Esophagus muscularis mucosa (tissue), 4 donors: ENCODE measurements at regions not wholly inside any gene's neighbourhood (a gene's known extent, or its start where the extent isn't known, plus 50 kb on each side); places are given as distances from the start of the nearest gene placed in this dataset.

Source experiments
- DNase-seq: peaks from one replicate; pipeline ENCODE4 v3.0.0-alpha.2; 2017; ENCODE audit errors: extremely low spot score
- H3K27ac ChIP-seq, 4 donors: fragments of 200-600 bp; sonication (generic); replicated peaks in 1 of 4; 1 replicate in 3 of 4; 2 replicates in 1 of 4; pipeline ENCODE4 v1.5.1; 2016 to 2019; ENCODE audit warnings: mild to moderate bottlenecking in 1 of 4
- H3K27me3 ChIP-seq, 4 donors: fragments of 200-600 bp; sonication (generic); one replicate each; pipeline versions ENCODE4 v1.5.1 to v1.6.0; 2016 to 2019
- H3K36me3 ChIP-seq, 4 donors: fragments of 200-600 bp; sonication (generic); one replicate each; pipeline ENCODE4 v1.5.1; 2016 to 2019
- H3K4me1 ChIP-seq, 4 donors: fragments of 200-600 bp; sonication (generic); one replicate each; pipeline ENCODE4 v1.5.1; 2016 to 2019
- H3K4me3 ChIP-seq, 4 donors: fragments of 200-600 bp; sonication (generic); 1 replicate in 2 of 4; 2 replicates in 2 of 4; pipeline ENCODE4 v1.5.1; 2016 to 2019; ENCODE audit warnings: mild to moderate bottlenecking in 4 of 4, moderate library complexity in 1 of 4
- H3K9me3 ChIP-seq, 4 donors: fragments of 200-600 bp; sonication (generic); 1 replicate in 3 of 4; 2 replicates in 1 of 4; pipeline ENCODE4 v1.5.1; 2016 to 2019
- EP300 ChIP-seq: sonication (generic); formaldehyde crosslinking; IDR thresholded peaks from one replicate; pipeline ENCODE4 v1.6.1; 2017; ENCODE audit warnings: antibody characterized with exemption
- POLR2A ChIP-seq: fragments of 450-650 bp; IDR thresholded peaks from one replicate; pipeline ENCODE4 v1.6.1; 2017; ENCODE audit warnings: antibody characterized with exemption, moderate library complexity, mild to moderate bottlenecking, low read depth
- POLR2AphosphoS5 ChIP-seq, 2 donors: sonication (generic); formaldehyde crosslinking; IDR thresholded peaks; one replicate each; pipeline ENCODE4 v1.6.1; 2017; ENCODE audit warnings: antibody characterized with exemption in 2 of 2
- WGBS: methylation state at CpG from one replicate; pipeline ENCODE4 v1.1.5; 2018; 5-methylcytosine and 5-hydroxymethylcytosine counted together
- intact Hi-C: fragments of 100-400 bp; cut with DNase I; formaldehyde crosslinking; loops from one replicate; pipeline ENCODE4 v1.15.1; 2023
- TF ChIP-seq, protein P1 (sequence below), 3 experiments: fragments of 200-600 bp in 2 of 3; fragments of 450-650 bp in 1 of 3; sonication (generic) in 2 of 3; IDR thresholded peaks; one replicate each; pipeline ENCODE4 v1.5.1; 2017 to 2019; ENCODE audit warnings: antibody characterized with exemption in 3 of 3, mild to moderate bottlenecking in 2 of 3, moderate library complexity in 1 of 3

DNA sequence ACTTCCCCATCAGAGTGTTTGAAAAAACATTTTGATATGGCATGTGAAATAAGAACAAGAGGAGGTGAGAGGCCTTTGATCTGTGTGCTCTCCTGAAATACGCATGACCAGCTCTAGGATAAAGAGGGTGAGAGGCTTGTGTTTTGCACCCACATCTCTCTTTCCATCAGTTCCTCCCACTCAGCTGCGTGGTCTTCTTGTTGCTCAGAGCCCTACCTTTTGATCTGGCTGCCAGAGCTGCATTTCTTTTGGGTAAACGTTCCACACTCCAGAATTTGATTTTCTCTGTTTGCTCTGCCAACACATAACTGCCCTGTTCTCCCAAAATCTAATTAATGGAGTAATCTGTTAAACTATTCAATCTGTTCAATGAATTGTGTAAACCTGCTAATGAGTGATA is 72.0 kb upstream of the FN1 start:
- peaks cover 0 to 20% (median 11%) of the 10 kb centered on the region in 4 donors for H3K4me1 ChIP-seq
- H3K27me3 ChIP-seq = no peaks in the 10 kb centered on the region
- intact Hi-C loops = no loop called here
- no peak overlapping the region for H3K4me3 ChIP-seq
- TF ChIP-seq POLR2A = no peak
- TF ChIP-seq POLR2AphosphoS5 (IDR thresholded peaks at IDR 0.05) = no peak
- TF ChIP-seq, protein P1, sequence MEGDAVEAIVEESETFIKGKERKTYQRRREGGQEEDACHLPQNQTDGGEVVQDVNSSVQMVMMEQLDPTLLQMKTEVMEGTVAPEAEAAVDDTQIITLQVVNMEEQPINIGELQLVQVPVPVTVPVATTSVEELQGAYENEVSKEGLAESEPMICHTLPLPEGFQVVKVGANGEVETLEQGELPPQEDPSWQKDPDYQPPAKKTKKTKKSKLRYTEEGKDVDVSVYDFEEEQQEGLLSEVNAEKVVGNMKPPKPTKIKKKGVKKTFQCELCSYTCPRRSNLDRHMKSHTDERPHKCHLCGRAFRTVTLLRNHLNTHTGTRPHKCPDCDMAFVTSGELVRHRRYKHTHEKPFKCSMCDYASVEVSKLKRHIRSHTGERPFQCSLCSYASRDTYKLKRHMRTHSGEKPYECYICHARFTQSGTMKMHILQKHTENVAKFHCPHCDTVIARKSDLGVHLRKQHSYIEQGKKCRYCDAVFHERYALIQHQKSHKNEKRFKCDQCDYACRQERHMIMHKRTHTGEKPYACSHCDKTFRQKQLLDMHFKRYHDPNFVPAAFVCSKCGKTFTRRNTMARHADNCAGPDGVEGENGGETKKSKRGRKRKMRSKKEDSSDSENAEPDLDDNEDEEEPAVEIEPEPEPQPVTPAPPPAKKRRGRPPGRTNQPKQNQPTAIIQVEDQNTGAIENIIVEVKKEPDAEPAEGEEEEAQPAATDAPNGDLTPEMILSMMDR (IDR thresholded peaks at IDR 0.05) = no peak
- no peak overlapping the region for H3K27ac ChIP-seq
- no peaks in the 10 kb centered on the region for H3K9me3 ChIP-seq
- H3K36me3 ChIP-seq = no peaks in the 10 kb centered on the region
- no peak for DNase-seq
- 58% methylated on average over 3 of the region's 3 CpGs for WGBS

DNA sequence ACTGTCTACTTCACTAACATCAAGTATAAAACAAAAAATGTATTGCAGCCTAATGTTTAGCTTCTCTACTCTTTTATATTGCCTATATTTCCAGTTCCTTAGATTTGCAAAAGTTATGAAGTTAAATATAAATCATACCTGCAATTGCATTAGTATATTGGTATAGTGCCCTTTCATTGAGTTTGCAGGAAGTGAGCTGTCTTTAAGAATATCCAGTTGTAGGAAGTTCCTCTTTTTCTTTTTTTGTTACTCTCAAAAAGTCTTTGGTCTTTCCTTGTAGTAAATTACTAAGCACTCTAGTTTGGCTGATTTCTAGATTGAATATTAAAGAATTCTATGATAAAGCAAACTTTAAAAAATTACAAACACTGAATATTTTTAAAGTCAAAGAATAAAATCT is 71.3 kb upstream of the FN1 start:
- H3K27ac ChIP-seq = no peak overlapping the region
- H3K4me3 ChIP-seq = no peak overlapping the region
- DNase-seq = no peak
- H3K36me3 ChIP-seq = no peaks in the 10 kb centered on the region
- TF ChIP-seq, protein P1 (IDR thresholded peaks at IDR 0.05) = no peak
- TF ChIP-seq EP300 (no peak), POLR2AphosphoS5 (IDR thresholded peaks at IDR 0.05) (no peak), POLR2A (no peak)
- H3K4me1 ChIP-seq = peaks cover 0 to 20% (median 11%) of the 10 kb centered on the region in 4 donors
- intact Hi-C loops = no loop called here
- no peaks in the 10 kb centered on the region for H3K9me3 ChIP-seq
- H3K27me3 ChIP-seq = no peaks in the 10 kb centered on the region

DNA sequence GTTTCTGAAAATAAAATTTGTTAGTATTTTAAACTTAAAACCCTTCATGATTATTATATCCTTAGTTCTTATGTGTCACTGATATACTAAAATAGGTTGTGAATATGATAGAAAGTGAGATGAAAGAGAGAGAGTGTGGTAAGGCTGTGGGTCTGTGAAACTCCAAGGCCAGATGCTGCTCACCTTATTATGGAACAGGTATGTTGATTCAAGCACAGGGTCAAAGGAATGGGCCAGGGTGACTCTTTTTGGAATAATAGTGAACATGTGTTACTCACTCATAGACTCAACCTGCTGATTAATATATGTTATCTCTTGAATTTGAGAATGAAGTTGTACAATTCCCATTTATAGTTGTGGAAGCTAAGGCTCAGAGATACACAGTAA is 70.7 kb upstream of the FN1 start:
- TF ChIP-seq EP300 = no peak
- TF ChIP-seq, protein P1 (IDR thresholded peaks at IDR 0.05) = no peak
- TF ChIP-seq POLR2AphosphoS5 (IDR thresholded peaks at IDR 0.05) = no peak
- no peak for DNase-seq
- intact Hi-C loops = no loop called here
- H3K27ac ChIP-seq = no peak overlapping the region
- no peaks in the 10 kb centered on the region for H3K27me3 ChIP-seq
- H3K4me3 ChIP-seq = no peak overlapping the region
- no peaks in the 10 kb centered on the region for H3K9me3 ChIP-seq
- H3K36me3 ChIP-seq = no peaks in the 10 kb centered on the region
- H3K4me1 ChIP-seq = peaks cover 0 to 20% (median 11%) of the 10 kb centered on the region in 4 donors

DNA sequence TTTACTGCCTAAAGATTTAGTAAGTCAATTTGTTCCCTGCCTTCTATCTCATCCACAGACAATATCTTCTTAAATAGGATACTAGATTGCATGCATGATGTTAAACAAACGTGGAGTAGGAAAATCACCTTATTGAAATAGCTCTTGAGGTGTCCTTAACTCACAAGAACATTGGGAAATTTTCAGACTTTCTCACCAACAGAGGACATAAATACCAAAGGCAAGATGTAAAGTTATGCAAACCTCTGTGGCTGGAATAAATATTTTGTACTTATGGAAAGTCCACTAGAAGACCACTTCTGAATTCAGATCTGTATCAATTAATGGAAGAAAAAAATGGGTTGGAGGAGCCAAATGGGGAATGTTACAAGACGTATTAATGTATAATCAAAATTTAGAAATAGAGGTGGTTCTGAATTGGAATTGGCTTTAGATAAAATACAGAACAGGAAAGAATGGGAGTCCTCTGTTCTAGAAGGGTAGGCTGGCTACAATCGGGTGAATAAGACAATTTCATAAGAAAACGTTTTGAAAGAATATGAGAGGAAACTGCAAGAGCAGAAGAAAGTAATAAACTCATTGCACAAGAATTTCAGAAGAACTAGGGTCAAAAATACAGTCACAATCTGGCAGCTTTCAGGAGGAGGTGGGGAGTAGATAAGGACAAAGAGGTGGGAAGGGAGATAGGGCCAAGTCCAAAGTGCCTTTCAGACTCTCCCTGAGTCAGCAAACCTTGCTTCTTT is 69.3 kb upstream of the FN1 start:
- WGBS = 72% methylated on average over 4 of the region's 4 CpGs
- Histone ChIP-seq H3K9me3 (no peaks in the 10 kb centered on the region), H3K36me3 (no peaks in the 10 kb centered on the region), H3K27ac (no peak overlapping the region), H3K27me3 (no peaks in the 10 kb centered on the region), H3K4me3 (no peak overlapping the region), H3K4me1 (peaks cover 0 to 20% (median 11%) of the 10 kb centered on the region in 4 donors)
- intact Hi-C loops = no loop called here
- TF ChIP-seq POLR2AphosphoS5 (IDR thresholded peaks at IDR 0.05) (no peak), EP300 (no peak), POLR2A (no peak)
- TF ChIP-seq, protein P1 (IDR thresholded peaks at IDR 0.05) = no peak
- DNase-seq = no peak

DNA sequence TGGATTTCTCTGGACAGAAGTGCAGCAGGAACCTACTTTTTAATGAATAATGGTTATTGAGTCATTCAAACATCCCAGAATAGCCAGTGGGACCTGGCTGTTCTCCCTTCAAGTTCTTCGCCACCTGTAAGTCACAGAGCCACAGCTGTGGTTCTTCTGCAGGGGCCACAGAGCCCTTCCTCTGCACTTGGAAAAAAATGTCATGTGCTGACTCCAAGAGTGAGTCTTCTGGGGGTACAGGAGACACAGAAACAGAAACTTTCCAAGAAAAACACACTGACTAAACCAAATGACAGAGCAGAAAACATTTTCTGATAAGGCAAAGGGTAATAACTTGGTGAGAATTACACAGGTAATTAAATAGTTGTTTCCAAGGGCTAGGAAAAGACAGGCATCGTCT is 68.7 kb upstream of the FN1 start:
- TF ChIP-seq POLR2AphosphoS5 (IDR thresholded peaks at IDR 0.05) (no peak), POLR2A (no peak), EP300 (no peak)
- TF ChIP-seq, protein P1 (IDR thresholded peaks at IDR 0.05) = no peak
- Histone ChIP-seq H3K27me3 (no peaks in the 10 kb centered on the region), H3K9me3 (no peaks in the 10 kb centered on the region), H3K27ac (no peak overlapping the region), H3K4me3 (no peak overlapping the region), H3K4me1 (peaks cover 0 to 20% (median 11%) of the 10 kb centered on the region in 4 donors), H3K36me3 (no peaks in the 10 kb centered on the region)
- 88% methylated on average over 2 of the region's 2 CpGs for WGBS
- intact Hi-C loops = no loop called here
- no peak for DNase-seq
